ENCODE measurements at regions not wholly inside any gene's neighbourhood (a gene's known extent, or its start where the extent isn't known, plus 50 kb on each side); places are given as distances from the start of the nearest gene placed in this dataset.

DNA sequence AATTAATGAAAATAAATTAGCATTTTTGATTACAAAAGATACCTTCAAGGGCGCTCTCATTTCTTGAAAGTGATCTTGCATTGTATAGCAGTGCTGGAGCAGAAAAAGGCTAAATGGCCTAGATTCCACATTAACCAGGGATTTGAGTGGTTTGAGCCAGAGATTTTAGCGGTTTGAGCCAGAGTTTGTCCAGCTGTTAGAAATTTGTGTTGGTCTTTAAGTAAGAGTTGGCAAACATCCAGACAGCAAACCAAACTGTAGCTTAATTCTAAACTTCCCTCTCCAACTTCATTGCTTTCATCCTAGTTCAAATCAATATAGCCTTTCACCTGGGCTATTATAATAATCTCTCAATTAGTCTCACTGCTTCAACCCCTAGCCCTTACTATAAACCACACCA is 351.7 kb downstream of the IGSF11 start:
- no peak for DNase-seq (ENCODE audit: low read depth)

DNA sequence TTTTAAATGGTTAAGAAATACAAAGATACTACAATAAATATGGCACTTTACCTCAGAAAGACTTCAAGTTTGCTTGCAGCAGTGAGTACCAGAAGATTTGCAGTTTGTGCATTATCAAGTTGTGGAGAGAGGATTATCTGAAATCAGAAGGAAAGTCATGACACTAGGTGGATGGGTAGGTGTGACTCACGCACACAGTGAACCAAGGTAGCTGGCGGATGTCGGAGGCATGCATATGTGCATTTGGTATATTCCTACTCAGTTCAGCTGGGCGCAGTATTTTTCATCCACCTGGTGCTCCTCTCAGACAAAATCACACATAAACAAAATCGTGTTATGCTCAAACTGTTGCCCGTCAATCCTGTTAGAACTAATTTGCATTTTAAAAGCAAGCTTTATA is 351.0 kb downstream of the IGSF11 start:
- no peak for DNase-seq (ENCODE audit: low read depth)

DNA sequence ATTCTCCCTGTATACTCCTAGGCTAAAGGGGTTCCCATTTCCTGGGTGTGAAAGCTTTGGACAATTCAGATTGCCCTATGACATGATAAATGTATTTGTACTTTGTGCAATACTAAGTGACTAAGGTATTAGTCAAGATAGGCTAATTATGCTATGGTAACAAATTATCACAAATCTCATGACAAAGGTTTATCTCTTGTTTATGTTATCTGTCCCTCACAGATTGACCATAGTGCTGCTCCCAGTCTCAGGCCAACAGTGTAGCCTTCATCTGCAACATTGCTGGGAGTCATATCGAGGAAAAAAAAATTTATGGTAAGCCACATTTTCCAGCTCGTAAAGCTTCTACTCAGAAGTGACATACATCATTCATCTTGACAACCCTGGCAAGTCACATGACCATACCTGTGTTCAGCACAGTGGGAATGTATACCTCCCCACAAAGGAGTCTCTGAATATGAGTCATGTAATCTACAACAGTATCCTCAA is 346.2 kb downstream of the IGSF11 start:
- DNase-seq (ENCODE audit: low read depth): no peak

DNA sequence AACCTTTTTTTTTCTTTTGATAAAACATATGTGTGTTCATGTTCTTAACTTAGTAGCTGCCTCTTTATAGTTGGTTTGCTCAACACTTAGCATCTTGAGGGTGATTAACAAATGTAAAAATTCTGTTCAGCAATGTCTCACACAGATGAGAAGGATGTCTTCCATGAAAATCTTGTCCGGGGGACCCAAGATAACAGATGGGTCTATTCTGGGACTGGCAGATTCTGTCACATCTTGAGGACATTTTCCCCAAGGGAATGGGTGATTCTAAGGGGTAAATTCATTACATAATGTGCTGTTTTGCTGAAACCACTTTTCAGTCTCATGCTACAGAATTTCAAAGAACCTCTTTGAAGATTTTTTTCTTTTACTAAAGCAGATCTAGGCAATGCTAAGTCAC is 342.2 kb downstream of the IGSF11 start:
- no peak for DNase-seq (ENCODE audit: low read depth)

DNA sequence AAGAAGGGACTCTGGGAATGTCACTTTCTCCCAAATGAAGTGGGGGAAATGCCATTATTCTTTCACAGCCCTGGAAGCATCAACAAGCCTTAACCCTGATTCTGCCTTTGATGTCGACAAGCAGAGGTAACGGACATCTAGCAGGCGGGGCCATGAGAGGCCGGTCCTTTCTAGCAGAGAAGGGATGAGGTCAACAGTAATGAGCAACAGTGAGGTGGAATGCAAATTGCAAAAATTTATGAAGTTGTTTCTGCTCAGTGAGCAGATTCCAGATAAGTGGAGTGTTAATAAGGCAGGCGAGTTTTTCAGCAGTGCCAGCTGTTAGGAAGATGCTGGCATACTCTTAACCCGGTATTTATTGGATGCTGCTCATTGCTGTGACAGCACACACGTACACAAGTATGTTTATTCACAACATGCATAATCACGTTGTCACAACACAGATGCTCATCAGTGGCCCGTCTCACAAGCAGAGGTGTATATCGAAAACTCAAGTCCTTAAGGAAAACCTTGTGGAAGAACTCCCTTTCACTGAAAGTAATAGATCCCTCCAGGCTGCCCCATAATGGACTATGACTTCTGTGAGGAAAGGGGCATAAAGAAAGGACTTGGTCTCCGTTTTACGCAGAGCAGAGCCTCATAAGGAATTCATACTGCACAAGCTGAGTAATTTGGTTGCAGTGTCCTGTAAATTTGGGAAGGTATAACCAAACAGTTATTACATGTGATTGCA is 329.0 kb downstream of the IGSF11 start:
- no peak for DNase-seq (ENCODE audit: low read depth)

DNA sequence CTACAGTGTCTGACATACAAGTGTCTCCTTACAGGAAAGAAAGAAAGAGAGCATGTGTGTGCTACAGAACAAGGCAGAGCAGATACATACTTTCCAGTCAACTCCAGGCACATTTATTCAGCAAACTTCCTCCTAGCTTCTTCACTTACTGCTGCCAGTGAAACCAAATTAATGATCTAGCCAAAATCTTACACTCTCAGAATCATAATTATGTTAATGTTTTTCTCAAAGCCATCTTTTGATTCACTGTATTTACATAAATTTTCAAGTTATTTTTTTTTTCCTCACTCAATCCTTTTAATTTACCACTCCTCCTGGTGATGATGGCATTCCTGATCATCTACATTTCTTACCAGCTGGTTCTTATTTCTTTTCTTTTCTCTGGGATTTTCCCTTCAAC is 326.7 kb downstream of the IGSF11 start:
- DNase-seq (ENCODE audit: low read depth): no peak

DNA sequence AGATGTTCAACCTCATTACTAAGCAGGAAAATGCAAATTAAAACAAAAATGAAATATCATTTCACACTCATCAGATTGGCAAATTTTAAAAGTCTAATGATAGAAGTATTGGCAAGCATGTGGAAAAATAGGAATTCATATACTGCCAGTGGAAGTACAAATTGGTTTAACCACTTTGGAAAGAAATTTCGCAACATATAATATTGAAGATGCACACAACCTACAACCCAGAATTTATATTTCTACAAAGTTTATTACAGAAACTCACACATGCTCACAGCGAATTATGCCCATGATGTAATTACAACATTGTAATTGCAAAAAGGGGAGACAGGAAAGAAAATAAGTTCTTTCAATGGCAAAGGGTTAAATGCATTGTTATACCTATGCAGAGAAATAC is 324.1 kb downstream of the IGSF11 start:
- no peak for DNase-seq (ENCODE audit: low read depth)

DNA sequence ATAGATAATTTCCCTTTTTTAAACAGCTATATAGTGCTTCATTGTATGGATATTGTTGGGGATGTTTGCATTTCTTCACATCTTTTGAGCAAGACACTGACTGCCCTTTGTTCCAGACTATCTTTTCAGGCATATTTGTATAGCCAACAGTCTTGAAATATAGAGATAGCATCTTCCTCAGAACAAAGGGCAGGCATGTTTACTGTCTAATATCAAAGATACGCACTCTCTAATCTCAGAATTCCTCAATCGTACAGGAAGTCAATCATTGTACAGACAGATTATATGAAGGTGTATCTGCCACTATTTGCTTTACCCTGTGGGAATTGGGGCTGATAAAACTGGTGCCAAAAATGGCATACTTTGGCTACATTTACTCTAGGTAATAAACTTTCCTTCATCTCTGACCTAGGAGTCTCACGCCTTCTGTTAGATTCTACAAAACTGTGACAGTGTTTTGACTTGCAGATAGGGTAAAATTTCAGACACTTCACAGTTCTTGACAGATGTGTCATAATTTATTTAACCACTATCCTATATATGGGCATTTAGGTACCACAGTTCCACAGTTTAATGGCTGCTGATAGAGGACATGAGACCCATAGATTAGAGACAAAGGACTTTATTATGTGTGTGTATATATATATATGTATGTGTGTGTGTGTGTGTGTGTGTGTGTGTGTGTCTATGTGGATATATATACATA is 321.0 kb downstream of the IGSF11 start:
- no peak for DNase-seq (ENCODE audit: low read depth)

DNA sequence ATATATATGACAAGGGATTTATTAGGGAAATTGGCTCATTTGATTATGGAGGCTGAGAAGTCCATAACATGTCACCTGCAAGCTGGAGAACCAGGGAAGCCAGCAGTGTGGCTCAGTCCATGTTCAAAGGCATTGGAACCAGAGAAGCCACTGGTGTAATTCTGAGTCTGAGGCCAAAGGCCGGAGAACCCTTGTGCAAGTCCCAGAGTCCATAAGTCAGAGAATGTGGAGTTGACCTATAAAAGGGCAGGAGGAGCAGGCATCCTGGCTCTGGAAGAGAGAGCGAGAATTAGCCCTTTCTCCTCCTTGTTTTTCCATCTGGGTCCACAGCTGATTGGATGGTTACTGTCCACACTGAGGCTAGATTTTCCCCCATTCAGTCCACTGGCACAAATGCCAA is 319.8 kb downstream of the IGSF11 start:
- DNase-seq (ENCODE audit: low read depth): no peak

DNA sequence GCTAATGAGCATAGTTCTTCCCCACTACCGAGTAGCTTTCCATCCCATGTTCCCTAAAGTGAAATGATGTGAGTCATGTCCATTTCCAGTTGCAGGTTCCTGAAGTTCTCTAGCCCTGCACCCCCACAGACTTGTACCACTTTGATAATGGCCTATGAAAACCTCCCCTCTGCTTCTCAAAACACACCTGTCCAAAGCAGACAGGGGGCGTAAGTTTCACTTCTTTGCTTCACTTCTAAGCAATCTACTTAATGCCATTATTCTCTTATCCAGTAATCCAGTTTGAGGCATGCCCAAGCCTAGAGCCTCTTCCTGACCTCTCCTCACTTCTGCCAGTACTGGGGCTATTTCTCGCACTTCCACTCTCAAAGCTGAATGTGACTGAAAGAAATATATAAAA is 305.1 kb downstream of the IGSF11 start:
- no peak for DNase-seq (ENCODE audit: low read depth)

DNA sequence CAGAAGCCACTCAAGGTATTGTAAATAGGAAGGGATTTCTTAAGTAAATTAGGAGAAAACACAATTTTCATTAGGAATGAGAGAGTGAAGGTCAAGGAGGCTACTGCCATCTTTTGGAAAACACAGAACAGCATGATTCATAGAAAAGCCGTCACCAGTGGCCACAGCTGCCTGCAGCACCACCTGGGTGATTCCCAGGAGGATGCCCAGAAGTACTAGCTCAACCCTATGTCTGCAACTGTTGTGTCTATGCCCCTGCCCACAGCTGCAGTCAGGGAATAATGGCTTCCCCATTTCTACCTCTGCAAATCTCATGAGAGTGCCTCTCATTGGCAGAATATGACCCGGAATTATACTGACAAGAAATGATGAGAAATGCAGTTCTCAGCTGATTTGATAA is 300.0 kb downstream of the IGSF11 start:
- no peak for DNase-seq (ENCODE audit: low read depth)

DNA sequence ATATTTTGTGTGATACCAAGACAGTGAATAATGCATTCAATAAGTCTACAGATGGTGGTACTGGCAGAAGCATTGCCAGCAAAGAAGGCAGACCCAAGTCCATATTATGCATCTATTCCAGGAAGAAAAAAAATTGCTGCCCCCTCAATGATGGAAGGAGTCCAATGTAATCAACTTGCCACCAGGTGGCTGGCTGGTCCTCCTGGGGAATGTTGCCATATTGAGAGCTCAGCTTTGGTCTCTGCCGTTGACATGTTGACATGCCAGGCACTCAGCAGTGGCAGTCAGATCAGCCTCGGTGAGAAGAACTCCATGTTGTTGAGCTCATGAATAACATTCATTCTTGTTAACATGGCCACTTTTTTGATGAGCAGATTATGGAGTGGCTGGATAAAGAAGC is 298.5 kb downstream of the IGSF11 start:
- no peak for DNase-seq (ENCODE audit: low read depth)

DNA sequence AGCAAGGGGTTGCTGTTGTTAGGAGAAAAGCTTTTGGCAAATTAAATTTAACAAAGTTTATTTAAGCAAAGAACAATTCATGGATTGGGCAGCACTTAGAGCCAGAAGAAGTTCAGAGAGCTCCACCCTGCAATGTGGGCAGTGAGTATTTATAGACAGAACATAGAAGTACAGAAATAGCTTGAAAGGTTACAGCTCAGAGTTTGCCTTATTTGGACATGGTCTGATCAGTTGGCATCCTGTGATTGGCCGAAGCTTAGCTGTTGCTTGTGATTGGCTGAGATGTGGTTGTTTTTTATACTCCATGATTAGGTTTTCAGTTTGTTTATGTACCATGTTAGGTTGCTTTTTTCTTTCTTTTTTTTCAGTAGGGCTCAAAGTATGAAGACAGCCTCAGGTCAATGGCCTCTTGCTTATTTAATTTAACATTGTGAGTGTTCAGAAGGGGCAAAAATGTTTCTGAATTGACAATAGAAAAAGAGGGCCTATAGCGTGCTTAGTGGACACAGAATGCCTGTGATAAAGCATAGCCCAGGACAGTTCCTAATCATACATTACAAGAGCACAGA is 293.8 kb downstream of the IGSF11 start:
- no peak for DNase-seq (ENCODE audit: low read depth)

DNA sequence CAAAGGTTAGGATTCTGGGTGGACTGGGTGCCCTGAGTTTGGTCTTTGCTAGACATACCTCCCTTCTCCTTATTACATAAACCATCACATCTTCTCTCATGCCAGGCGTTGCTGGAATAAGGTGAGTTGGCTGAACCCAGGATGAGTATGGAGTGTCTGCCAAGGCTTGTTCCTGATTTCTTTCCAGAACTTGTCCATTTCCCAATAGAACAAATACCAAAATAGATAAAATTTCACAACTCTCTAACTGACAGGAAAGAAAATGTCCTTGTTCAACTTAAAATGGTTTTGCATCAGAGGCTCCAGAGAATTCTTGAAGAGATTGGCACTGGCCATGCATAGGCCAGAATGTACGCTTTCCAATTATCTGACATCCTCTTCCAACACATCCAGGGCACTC is 291.9 kb downstream of the IGSF11 start:
- no peak for DNase-seq (ENCODE audit: low read depth)

DNA sequence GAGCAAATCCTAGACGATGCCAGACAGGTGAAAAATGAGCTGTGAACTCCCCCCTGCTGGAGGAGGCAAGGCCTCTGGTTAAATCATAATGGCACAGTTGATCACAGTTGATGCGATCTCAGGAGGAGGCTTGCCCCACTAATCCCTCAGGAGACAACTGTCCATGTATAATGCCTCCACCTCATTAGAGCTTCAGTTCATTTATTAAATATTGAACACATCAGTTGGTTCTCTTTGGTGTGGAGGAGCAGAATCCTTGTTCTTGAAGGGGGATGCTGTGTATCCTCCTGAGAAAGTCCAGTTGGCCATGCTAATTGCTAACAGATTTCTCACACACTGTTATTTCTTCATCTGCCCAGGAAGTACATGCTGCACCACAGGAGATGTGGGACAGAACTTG is 290.5 kb downstream of the IGSF11 start:
- no peak for DNase-seq (ENCODE audit: low read depth)

DNA sequence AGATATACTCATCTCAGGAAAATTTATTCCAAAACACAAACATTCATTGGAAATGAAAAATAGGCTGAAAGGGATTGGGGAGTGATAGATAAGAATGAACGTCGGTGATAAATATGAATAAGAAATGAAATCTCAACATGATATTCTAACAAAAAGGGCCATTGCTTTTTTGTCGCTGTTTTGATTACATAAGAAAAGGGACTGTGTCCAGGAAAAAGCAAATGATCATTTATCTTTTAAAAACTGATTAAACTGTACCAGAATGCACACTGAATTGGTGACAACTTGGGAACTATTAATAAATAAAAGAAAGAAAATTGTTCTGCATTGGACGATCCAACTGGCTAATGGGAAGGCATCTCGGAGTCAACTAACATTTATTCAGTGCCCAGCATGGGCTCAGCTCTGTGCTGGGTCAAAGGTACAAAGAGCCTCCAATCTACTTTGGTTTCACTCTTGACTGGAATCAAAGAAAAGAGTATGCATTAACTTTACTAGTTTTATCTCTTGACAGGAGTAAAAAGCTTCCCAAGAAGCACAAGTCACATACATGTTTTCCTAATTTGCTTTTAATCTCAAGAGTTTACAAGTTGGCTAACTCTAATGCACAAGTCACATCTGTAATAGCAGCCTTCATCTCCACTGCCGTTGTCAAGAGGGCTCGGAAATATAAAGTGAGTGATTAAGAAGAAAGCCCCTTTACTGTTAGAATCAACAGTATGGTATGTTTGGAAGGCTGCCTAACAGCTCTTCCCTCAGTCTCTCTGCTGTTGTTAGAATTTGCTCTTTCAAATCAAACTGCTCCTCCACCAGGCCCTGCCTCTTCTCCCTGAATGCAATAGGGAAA is 280.0 kb downstream of the IGSF11 start:
- no peak for DNase-seq (ENCODE audit: low read depth)

DNA sequence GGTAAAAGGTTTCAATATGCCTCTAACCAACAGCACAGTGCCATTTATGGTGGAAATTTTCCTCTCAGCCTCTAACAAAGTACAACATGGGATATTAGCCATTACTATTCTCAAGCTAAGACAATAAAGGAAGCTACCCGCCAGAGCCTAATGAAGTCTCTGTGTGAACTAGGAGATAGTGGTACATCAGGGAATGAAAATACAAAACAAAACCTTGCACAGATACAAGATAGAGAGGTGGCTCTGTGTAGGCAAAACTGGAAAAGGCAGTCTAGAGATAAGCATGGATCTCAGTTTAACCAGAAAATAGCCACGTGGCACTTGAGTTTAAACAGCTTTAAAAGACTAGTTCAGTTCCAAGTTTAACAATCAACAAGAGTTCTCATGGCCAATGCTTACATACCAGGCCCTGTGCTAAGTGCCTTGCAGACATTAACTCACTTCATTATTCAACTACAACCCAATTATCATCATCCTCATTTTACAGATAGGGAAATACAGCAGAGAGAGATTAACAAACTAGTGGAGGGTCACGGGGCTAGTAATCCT is 279.3 kb downstream of the IGSF11 start:
- DNase-seq (ENCODE audit: low read depth): no peak

DNA sequence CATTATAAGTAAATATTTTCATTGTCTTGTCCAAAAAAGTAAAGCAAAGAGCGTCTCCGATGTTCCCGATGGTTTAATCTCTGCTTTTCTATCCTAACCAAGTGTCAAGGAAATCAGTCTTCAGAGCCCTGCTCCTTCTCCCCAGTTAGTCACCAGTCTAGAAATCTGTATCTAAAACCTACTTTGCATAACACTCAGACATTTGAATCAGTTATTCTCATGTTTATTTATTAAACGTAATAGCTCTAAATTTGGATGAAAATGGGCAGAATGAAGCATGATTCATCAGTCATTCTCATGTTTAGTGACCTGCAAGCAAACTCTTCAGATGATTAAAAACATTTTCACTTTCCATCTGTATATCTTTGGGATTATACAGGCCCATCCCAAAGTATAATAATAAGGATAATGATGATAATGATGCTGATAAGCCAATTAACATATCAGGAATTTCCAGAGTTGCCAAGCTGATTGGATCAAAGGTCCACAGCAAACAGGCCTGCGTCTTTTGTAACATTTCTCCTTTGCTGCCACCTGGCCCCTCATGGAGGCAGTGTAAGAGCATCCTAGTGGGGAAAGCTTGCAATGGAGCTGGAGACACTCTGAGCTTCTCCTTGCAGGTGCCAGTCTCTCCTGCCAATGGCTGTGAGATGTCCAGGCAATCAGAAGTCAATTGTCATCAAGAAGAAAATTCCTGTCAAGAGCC is 273.9 kb downstream of the IGSF11 start:
- no peak for DNase-seq (ENCODE audit: low read depth)

DNA sequence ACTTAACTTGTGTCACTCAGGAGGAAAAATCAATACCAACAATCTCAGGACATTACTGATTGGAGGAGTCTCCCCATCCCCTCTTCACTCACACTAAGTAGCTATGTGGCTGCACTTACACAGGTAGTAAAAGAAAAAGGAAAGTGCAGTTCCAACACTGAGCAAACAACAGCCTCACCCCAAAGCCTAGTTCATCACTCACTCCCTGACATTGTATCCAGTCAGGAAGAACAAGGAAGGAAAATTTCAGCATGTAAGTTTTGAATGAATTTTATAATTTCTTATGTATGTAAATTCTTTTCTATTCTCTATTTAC is 273.4 kb downstream of the IGSF11 start:
- no peak for DNase-seq (ENCODE audit: low read depth)

DNA sequence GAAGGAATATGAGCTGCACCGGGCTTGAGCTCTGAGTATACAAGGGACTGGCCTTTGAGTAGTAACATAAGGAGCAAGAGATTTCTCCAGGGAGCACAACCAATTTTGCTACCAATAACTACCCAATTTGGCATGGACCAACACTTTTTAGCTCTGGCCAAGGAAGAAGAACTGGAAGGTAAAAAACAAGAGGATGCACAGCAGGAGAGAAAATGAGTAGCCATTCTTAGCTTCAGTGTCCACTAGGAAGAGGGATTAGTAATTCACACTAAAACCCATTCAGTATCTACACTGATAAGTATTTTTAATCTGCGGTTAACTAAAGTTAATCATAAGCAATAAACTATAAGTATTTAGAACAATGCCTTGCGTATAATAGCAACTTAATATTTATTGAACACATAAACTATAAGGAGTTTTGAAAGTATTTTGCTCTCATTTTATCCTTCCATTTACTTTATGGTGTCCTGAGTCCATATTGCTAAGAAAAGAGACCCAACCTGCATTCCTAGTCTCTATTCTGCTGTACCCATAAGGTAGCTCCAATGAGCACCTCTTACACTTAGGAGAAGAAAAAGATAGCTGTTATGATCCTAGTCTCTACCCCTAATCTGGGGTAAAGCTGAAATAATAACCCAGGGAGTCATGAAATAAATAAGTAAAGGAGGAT is 268.9 kb downstream of the IGSF11 start:
- DNase-seq (ENCODE audit: low read depth): no peak

DNA sequence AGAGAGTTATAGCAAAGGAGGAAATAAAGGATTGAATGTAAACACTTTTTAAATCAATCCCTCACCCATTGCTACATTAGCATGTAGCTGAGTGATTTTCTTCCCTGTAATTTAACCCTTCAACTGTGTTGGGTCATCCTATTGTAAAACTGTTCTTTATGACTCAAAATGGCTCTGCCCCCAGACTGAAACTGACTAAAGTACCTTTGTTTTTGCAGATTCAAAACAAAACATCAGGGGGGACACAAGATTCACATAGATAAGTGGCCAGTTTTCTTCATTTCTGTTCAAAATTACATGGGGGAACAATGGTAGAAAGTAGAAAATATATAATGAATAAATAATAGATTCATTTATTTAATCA is 268.4 kb downstream of the IGSF11 start:
- DNase-seq (ENCODE audit: low read depth): no peak
